ENCODE measurements at regions not wholly inside any gene's neighbourhood (a gene's known extent, or its start where the extent isn't known, plus 50 kb on each side); places are given as distances from the start of the nearest gene placed in this dataset.

GRCh38 chr12:75890660-75891059 lies 140.9 kb downstream of the PHLDA1 start:
- no peak overlapping the region for H3K4me3 ChIP-seq (ENCODE audit: low read depth, low read length)
- no peak for DNase-seq (ENCODE audit: low read depth)
- TF ChIP-seq CTCF (conservative IDR thresholded peaks at IDR 0.05; ENCODE audit: low read depth, low read length), result no peak

GRCh38 chr12:75890141-75890540 lies 141.4 kb downstream of the PHLDA1 start:
- no peak overlapping the region for H3K4me3 ChIP-seq (ENCODE audit: low read depth, low read length)
- no peak for DNase-seq (ENCODE audit: low read depth)
- TF ChIP-seq CTCF (conservative IDR thresholded peaks at IDR 0.05; ENCODE audit: low read depth, low read length), result no peak

GRCh38 chr12:75888874-75889613 lies 142.5 kb downstream of the PHLDA1 start:
- no peak overlapping the region for H3K4me3 ChIP-seq (ENCODE audit: low read depth, low read length)
- no peak for TF ChIP-seq CTCF (conservative IDR thresholded peaks at IDR 0.05; ENCODE audit: low read depth, low read length)
- DNase-seq (ENCODE audit: low read depth), result no peak

GRCh38 chr12:75888399-75888798 lies 143.2 kb downstream of the PHLDA1 start:
- DNase-seq (ENCODE audit: low read depth), result no peak
- H3K4me3 ChIP-seq (ENCODE audit: low read depth, low read length), result no peak overlapping the region
- no peak for TF ChIP-seq CTCF (conservative IDR thresholded peaks at IDR 0.05; ENCODE audit: low read depth, low read length)

GRCh38 chr12:75887979-75888378 lies 143.6 kb downstream of the PHLDA1 start:
- DNase-seq (ENCODE audit: low read depth), result no peak
- H3K4me3 ChIP-seq (ENCODE audit: low read depth, low read length), result no peak overlapping the region
- no peak for TF ChIP-seq CTCF (conservative IDR thresholded peaks at IDR 0.05; ENCODE audit: low read depth, low read length)

GRCh38 chr12:75884465-75884985 lies 147.1 kb downstream of the PHLDA1 start:
- TF ChIP-seq CTCF (conservative IDR thresholded peaks at IDR 0.05; ENCODE audit: low read depth, low read length), result no peak
- no peak overlapping the region for H3K4me3 ChIP-seq (ENCODE audit: low read depth, low read length)
- DNase-seq (ENCODE audit: low read depth), result no peak

- no peak for DNase-seq (ENCODE audit: low read depth)
- no peak overlapping the region for H3K4me3 ChIP-seq (ENCODE audit: low read depth, low read length)
- no peak for TF ChIP-seq CTCF (conservative IDR thresholded peaks at IDR 0.05; ENCODE audit: low read depth, low read length)
These were observed 148.3 kb downstream of the PHLDA1 start for GRCh38 chr12:75883241-75883640.
